ENCODE measurements at regions not wholly inside any gene's neighbourhood (a gene's known extent, or its start where the extent isn't known, plus 50 kb on each side); places are given as distances from the start of the nearest gene placed in this dataset.
A peak's percentile ranks its signal among the peaks of the same experiment; 100 is the strongest.

DNA sequence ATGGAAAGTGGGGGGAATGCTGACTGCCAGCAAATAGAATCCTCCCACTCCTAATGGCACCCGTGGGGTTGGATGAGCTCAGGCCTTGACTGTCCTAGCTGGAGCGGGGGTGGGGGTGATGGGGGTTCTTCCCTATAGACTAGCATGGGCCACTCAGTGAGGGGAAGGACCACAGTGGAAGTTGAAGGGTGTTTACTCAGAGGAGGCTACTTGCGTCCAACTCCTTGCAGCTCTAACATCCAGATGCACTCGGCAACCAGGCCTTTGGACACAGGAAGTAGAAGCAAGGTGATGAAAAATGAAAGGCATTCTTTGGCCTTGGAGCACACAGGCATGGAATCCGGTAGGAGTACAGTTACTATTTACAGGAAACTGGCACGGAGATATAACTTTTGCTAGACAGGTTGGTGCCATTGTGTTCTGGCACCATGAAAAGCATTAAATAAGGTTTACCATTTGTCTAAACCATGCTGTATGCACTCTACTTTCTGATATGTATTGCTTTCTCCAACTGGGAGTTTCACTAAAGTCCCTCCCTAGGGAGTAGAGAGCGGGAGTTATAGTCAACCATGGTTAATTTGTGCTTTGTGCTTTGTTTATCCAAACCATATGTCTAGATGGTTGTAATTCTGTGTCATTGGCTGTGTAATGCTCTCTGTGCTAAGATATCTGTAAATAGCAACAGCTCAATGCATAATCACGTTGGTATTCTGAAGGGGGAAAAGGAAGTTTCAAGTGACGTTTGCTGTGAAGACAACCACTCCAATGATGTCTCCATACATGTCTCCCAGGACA lies 125.3 kb downstream of the TSHZ3 start:
- DNase-seq: no peak

DNA sequence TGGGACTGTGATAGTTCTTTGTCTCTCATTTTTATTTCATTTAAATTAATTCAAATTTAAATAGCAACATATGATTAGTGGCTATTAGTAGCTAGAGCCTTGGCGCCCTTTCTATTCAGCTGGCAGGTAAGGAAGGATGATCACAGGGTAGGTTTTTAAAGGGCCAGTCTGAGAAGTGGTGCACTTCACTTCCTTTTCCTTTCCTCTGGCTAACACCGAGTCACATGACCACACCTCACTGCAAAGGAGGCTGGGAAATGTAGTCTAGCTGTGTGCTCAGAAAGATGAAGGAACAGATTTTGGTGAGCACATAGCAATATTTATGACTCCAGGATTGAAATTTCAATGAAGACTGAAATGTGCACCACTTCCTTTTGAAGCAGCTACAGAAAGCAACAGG lies 128.7 kb downstream of the TSHZ3 start:
- DNase-seq: peak; percentile 41 to 62

DNA sequence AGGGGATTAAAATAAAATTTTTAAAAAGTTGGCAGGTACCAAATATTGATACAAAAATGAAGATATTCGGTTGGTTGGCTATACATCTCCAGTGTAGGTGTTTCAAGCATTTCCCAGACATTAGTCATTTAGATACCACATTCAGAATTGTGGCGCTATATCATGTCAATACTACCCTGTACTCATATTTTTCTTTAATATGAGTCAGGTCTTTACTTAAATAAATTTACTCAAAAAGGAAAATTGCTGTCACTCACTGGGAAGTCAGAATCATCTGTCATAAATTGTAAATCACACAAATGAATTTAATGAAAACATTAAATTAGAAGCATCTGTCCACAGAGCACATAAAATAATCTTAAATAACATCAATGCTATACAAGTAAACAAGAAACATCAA lies 134.2 kb downstream of the TSHZ3 start:
- no peak for DNase-seq

DNA sequence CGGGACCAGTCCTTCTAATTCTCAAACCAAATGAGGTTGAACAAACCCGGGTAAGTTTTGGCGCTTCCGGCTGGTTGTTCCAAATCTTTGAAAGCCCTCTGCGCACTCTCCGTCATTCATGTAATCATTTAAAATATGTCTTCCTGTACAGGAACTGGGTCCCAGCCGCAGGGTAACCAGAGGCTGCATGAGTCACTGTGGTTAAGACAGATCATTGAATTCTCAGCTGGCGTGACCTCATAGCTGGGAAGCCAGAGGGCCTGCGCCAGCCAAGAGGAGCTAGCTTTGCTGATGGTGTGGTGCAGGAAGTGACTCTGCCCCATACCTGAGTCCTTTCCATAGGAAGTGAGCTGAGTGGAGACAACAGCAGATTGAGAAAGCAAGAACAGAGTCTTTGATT lies 135.2 kb downstream of the TSHZ3 start:
- peak; percentile 87 to 88 for DNase-seq

DNA sequence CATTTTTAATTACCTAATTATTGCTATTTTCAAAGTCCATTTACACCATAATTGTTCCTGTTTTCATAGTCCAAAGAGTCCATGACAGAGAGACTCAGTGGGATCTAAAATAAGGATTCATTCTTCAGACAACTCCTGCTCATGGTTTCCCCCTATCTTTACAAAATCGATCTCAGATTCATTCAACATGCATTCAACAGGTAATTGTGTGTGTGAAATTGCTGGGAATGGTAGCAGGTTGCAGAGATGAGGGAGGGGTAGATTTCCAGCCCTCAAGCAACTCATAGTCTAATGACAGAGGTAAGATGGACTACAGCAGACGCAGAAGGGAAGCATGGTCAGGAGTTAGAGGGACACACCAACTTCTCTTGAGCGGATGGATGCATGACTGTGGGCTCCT lies 138.1 kb downstream of the TSHZ3 start:
- no peak for DNase-seq

DNA sequence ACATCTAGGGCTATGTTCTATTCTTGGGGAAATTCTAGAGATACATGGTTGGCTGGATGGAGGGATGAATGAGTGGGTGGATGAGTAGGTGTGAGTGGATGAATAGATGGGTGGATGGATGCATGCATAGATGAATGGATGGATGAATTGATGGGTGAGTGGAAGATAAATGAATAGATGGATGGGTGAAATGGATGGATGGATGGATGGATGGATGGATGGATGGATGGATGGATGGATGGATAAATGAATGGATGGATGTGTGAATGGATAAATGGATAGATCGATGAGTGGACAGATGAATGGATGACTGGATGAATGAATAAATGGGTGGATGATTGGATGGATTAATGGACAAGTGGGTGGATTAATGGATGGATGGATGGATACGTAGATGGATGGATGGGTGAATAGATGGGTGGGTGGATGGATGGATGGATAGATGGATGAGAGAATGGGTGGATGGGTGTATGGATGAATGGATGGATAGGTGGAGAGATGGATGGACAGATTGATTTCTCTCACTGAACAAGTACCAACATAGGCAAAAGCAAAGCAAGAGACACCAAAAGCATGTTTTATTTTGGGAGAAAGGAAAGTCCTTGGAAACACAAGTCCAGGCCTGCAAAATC lies 143.2 kb downstream of the TSHZ3 start:
- no peak for DNase-seq

DNA sequence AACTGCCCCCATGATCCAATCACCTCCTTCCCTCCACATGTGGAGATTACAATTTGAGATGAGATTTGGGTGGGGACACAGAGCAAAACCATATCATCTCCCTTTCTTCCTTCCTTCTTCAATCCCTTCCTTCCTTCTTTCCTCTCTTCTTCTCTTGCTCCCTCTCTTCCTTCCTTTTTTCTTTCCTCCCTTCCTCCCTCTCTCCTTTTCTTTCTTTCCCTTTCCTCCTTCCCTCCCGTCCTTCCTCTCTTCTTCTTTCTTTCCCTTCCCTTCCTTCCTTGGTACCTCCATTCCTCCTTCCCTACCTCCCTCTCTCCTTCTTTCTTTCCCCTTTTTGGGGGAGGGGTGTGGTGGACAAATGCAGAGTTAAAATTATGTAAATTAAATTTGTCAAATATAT lies 145.1 kb downstream of the TSHZ3 start:
- no peak for DNase-seq

DNA sequence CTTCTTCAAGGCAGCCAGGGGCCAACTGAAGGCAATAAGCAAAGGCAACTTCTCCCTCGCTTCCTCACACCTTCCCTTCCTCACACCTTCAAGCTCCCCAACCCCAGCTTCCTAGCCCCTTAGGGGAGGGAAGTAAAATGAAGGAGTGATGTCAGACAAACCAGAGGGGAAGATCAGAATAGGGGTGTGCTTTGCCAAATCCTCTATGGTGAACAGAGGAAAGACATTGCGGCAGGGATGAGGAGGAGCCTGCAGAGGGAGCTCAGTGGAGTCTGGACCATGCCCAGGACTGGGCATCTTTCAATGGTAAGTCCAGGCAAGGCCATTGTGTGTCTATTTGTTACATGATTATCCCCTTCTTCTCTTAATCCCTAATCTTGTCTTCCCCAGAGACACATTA lies 164.0 kb downstream of the TSHZ3 start:
- DNase-seq: no peak

DNA sequence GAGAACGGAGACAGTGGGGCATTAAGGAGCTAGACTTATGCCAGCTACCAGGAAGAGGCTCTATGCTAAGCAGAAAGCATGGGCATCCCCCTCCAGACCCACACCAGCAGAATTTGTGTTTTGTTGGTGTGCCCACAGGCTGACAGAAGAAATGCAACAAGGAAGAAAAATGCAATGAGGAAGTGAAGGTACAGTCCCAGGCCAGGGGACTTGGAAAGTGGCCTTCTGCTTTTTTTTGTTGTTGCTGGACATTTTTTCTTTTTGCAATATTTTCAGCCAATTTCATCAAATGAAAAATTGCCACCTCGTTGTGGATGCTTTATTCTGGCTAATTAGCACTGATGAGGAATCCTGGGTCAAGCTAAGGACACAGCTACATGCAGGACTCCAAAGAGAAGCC lies 167.7 kb downstream of the TSHZ3 start:
- no peak for DNase-seq

DNA sequence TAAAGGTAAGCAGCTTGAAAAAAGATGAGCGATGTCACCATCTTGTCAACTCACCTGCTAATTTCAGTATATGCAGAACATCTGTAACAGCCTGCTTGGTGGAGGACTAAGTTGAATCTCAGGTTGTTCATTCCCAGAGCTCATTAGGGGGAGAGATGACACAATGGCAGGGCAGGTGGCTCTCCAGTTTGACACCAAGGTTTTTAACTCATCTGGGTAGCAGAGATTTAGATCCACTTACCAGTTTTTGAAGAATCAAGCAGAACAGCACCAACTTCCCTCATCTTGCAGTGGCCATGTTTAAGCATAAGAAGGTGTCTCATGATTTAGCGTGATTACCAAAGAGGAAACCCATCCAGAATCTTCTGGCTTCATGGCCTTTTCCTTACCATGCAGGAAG lies 168.3 kb downstream of the TSHZ3 start:
- no peak for DNase-seq

DNA sequence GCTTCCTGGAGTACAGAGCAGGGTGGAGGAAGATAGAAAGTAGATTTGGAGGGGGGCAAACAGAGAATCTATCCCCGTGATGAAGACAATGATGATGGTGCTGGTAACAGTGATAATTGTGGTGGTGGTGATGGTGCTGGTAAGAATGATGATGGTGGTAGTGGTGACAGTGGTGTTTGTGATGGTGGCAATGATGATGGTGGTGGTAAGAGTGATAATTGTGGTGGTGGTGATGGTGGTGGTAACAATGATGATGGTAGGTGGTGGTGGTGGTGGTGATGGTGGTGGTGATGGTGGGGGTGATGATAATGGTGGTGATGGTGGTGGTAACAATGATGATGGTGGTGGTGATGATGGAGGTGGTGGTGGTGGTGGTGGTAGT lies 169.8 kb downstream of the TSHZ3 start:
- no peak for DNase-seq

DNA sequence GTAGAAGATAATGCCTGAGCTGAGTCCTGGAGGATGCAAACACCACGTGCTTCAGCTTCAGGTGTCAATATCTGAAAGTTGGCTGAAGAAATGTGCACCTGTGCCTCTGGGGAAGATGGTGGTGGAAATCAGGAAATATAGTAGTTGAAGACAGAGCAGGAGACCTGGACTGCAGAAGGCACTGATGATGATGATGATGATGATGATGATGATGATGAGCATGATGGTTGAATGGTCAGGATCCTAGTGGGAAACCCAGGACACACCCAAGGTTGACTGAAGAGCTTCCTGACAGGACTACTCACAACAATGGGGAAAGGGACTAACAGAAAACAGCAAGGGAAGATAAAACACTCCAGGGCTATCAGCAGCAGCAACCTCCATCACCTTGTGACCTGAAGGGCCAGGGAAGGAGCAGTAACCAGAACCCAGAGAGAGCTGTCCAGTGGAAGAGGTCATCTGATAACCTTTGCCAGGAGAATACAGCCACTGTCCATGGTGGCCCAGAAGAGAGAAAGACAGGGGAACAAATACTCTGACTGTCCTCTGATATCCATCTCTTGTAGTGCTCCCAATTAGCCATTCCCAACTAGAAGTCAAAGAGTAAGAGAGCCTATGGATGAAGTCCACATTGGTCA lies 170.3 kb downstream of the TSHZ3 start:
- no peak for DNase-seq

DNA sequence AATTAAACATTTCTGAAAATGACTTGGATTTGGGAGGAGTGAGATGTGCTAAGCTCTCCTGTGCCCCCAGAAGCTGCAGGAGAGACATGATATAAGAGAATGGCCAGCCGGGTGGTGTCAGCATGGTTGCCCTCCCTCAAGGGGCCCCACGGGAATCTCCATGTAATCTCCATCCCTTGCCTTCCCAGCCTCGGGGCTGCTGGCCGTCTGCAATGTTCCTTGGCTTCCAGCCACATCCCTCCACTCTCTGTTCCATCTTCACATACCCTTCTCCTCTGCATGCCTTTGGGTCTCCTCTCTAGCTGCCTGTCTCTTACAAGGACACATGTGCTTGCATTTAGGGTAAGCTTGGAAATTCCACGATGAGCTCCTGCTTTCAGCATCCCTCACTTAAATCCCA lies 172.0 kb downstream of the TSHZ3 start:
- DNase-seq: no peak

DNA sequence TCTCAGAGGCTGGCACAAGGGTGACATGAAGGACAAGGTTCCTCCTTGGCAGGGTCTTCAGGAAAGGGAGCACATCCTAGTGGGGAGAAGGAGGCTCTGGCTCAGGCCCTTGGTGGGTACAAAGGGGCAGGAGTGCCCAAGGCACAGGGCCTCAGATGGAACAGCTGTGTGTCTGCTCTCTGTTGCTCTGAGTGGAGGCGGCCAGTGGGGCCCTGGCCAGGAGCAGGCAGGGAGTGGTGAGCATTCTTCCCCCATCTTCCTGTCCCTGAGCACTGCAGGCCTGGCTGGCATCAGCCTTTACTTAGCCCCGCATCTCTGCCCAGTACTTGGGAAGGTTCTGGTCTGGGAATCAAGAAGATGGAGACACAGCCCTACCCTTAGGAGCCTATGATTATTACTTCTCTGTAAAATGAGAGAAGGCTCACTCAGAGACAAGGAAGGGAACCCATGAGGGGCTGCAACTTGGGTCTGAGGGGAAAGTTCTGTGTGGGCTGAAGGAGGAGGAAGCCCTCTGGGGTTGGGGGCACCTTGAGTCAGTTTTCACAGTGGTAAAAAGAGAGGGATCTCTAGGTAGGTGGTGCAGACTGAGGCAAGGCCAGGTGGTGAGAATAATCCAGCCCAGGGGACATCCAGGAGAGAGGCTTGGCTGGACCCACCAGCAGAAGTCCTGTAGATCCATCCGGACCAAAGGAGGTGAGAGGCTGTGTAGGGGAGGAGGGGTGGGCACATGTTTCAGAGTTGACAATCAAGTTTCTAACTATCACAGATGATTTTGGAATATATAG lies 173.5 kb downstream of the TSHZ3 start:
- DNase-seq: no peak

DNA sequence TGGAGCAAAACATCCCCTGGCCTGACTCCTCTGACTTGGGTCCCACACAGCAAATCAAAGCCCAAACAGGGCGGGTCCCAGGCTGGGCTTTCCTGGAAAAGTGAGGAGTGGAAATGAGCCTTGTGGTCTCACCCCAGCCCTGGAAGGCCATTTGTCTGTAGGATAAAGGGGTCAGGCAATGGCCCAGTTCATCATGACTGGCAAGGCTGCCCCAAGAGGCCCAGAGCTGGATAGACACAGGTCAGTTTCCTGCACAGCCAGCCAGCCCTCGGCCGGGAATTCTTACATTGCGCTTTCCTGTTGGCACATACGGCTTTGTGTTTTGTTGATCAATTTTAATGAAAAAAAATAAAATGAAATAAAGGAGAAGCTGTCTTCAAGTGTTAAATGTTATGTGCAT lies 174.3 kb downstream of the TSHZ3 start:
- no peak for DNase-seq

DNA sequence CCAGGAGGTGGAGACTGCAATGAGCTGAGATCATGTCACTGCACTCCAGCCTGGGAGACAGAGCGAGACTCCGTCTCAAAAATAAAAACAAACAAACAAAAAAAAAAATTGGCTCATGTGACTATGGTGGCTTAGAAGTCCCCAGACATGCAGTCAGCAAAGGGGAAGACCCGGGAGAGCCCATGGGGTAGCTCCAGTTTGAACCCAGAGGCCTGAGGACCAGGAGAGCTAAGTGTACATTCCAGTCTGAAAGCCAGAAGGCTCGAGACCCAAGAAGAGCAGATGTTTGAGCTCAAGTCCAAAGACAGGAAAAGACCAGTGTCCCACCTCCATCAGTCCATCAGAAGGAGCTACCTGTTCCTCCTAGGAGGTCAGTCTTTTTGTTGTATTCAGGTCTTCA lies 175.2 kb downstream of the TSHZ3 start:
- no peak for DNase-seq

DNA sequence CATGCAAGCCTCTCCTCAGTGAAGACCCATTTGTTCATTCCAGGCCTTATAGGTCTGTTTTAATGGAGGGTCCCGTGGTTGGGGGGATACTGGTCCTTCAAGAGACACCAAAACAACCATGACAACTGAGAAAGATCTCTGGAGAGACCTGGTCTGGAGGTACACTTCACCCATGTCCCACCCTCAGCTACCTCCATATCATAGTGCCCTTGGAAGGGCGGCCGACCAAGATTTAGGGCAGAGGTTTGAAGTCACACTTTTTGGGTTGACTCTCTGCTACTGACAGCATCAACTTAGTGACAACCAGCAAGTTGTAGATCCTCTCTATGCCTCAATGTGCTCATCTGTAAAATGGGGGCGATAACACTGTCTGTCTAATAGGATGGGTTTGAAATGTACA lies 177.3 kb downstream of the TSHZ3 start:
- DNase-seq: no peak

DNA sequence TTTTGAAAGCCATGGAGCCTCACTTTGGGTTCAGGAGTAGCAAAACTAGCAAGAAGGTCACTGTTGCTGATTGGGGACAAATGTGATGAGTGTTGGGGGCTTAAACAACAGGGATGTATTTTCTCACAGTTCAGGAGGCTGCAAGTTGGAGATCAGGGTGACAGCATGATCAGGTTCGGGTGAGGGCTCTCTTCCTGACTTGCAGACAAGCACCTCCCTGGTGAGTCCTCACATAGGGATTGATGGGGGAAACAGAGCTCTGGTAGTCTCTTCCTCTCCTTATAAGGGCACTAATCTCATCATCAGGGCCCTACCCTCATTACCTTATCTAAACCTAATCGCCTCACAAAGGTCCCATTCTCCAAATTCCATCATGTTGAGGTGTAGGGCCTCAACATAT lies 179.2 kb downstream of the TSHZ3 start:
- DNase-seq: no peak

DNA sequence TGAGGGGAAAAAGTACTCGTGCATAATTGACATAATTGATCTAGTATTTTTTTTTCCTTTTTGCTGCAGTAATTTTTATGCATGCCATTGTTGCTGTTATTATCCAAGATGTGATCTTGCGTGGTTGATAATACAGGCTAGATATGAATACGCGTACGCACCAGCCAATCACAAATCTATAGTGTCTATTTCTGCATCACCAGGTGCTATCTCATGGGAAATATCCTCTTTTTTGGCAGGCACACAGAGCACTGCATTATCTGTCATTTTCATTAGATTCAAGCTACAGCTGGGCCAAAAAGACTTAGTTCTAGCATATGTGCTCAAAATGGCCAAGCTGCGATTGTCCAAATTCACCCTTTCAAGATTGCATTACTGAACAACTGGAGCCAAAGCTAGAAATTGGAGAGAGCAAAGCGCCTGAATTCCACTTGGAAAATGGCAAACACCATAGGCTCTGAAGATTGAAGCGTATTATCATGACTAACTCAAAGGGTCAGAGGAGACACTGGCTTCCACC lies 181.1 kb downstream of the TSHZ3 start:
- no peak for DNase-seq

DNA sequence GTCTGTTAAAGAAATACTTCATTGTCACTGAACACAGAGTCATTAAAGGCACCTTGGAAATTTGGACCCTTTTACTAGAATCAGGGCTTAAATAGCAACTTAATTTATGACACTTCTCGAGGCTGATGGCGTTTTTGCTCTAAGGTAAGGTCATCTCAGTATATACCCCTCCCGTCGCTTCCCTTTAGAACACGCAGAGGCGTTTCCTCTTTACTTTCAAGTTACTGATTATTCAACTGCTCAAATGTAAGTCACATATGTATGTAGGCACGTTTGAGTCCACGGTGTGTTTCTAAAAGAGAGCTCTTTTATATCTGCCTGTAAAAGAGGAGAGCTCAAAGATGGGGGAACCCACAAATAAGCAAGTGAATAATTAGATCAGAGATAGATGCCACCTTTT lies 181.5 kb downstream of the TSHZ3 start:
- DNase-seq: no peak

DNA sequence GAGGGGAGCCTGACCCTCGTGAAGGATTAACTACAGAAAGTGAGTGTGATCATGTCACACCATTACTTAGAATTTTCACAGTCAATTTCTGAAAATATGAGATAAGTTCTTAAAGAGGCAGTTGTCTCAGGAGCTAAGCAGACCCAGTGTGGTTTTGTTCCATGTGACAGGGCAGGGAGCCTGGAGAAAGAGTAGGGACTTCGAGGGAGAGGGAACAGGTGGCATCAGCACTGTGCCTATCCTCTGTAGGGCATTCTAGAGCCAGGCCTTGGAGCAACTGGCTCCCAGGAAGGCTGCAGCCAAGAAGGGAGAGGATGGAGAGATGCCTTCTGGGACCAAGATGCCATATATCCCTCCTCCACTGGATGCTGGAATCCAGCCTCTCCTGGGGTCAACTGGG lies 183.0 kb downstream of the TSHZ3 start:
- no peak for DNase-seq

DNA sequence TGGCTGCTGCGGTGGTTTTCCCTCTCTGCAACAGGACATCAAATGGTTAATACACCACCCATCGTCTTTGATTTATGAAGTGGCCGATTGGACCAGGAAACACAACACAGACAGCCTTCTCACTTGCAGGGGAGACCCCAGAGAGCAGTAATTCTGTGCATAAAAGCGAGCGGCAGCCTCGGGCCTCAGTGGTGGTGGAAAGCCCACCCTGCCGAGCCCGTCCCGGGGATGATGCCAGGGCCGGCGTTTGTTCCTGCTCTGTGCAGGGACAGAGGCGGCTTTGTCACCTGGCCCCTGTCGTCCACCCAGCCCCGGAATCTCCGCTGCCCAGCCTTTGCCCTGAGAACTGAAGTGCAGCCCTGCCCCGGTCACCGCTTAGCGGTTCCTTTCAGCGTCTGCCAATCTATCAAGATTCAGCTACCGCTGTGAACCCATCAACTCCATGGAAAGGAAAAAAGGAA lies 184.4 kb downstream of the TSHZ3 start:
- DNase-seq: no peak

DNA sequence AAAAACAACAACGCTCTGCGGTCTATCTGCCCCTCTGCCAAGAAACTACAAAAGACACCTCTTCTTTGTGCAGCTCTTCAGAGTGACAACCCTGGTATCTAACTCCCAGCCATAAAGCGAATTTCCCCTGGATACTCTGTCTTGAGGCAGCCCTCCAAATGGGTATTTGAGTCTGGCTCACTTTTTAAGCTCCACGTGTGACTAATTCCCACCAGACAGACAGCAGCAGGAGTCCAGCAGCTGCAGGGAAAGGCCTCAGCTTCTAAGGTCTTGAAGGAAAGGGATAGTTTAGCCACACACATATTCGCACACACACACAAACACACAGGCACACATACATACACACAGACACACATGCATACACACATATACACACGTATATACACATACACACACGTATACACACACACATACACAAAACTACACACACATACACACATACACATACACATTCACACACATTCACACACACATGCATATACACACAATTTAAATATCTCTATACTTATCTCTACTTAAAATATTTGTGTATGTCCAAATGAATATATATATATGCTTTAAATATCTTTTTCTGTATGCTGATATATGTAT lies 188.8 kb downstream of the TSHZ3 start:
- no peak for DNase-seq

All from CD4-positive, alpha-beta T cell treated with Interleukin-4 for 1 hour (primary cell).